ENCODE measurements at regions not wholly inside any gene's neighbourhood (a gene's known extent, or its start where the extent isn't known, plus 50 kb on each side); places are given as distances from the start of the nearest gene placed in this dataset.

DNA sequence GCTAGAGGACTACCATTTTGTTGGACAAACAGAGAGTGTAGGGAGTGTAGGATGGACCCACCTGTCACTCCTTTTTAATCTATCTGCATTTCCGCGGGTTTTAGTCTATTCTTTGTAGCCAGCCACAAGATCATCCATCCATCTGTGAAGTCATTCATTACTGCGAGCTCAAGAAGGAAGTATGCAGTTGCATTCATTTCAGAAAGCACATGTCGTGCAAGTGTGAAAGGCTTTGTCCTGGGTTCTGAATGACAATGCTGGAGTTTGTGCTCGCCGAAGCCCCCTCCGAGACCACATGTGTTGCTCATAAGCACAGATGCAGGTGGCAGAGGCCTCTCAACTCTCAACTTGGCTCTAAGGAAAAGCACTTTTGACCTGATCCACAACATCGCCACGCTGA lies 70.3 kb upstream of the BASP1 start:
- no peak for TF ChIP-seq GATA1 (IDR thresholded peaks at IDR 0.05; ENCODE audit: low read depth, low read length)
- TF ChIP-seq POLR2A (IDR thresholded peaks at IDR 0.05; ENCODE audit: low read length): no peak
- DNase-seq: no peak

DNA sequence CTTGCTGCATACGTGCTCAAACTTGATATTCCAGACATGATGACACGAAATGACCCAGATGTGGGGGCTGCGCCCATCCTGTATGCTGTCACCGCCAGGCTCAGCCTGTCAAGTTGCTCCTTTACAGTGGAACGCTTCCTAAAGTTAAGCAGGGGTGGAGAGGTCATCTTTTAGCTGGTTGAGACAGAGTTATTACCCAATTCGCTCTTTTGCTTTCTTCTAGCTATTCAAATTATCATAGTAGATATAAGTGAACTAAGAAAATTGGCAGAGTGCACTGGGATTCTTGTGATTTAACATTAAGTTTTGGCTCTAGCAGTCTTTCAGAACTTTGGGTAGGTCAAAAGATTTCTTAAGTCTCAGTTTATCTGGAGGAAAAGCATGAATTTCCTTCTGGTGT lies 69.8 kb upstream of the BASP1 start:
- no peak for TF ChIP-seq GATA1 (IDR thresholded peaks at IDR 0.05; ENCODE audit: low read depth, low read length)
- no peak for DNase-seq

DNA sequence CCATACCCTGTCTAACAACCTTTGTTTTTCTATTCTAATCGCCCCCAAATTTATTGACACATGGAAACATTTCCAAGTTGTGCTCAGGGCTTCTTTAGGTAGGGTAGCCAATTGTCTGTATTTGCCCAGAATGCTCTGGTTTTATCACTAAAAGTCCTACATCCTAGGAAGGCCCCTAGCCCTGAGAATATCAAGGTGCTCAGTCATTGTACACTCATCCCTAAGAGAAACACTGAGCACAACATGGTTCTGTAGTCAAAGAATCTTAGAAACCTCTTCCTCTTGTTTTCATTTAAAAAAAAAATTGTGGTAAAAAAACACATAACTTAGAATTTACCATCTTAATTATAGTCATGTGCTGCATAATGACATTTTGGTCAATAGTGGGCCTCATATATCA lies 69.0 kb upstream of the BASP1 start:
- DNase-seq: no peak
- TF ChIP-seq POLR2A (IDR thresholded peaks at IDR 0.05; ENCODE audit: low read length) (no peak), GATA1 (IDR thresholded peaks at IDR 0.05; ENCODE audit: low read depth, low read length) (no peak)

DNA sequence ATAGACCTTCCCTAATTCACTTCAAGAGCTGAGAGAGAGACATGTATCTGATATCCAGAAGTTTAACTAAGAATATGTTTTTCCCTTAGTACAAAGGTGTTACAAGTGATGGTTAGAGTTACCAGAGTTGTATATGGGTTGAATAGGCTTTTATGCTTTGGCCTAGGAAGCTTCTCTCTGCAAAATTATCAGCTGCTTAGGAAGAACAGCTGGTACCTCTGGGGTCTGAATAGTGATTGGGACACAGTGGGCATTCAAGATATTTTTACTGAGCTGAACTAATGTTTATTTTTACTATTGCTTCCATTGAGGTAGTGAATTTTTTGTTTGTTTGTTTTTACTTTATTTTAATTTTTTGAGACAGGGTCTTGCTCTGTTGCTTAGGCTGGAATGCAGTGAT lies 67.6 kb upstream of the BASP1 start:
- no peak for DNase-seq
- no peak for TF ChIP-seq POLR2A (IDR thresholded peaks at IDR 0.05; ENCODE audit: low read length)
- TF ChIP-seq GATA1 (IDR thresholded peaks at IDR 0.05; ENCODE audit: low read depth, low read length): no peak

DNA sequence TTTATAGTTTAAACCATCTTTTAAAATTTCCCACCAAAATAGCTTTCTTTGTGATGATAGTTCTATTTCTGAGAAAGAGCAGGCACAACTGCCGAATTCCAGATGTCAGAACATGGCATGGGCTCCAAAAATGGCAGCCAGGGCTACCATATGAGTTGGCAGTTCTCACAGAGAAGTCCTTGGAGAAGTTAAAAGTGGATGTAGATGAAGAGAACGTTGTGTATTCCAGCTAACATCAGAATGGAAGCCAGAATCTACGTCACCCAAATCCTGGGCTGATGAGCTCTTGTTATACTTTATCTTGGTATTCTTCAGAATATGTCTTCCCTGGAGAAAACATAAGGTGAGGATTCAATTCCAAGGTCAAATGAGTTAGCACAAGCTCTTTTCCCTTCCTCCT lies 66.9 kb upstream of the BASP1 start:
- no peak for DNase-seq

DNA sequence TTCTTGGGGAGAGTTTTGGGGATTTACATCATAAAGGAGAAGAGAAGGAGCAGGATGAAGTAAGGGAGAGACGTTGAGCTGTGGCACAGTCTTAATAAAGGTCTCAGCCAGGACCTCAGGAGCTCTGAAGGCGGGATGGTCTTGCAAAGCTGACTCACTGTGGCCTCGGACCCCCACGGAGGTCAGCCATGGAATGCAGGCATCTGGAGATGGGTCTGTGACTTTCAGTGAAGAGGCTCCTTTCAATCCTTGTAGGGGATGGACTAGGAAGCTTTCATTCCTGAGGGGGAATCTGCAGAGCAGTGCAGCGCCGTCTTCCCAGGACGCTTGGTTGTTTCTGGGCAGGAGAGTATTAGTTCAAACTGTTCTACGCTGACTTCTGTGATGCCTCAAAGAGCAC lies 65.7 kb upstream of the BASP1 start:
- no peak for DNase-seq
- TF ChIP-seq POLR2A (IDR thresholded peaks at IDR 0.05; ENCODE audit: low read length): no peak
- TF ChIP-seq GATA1 (IDR thresholded peaks at IDR 0.05; ENCODE audit: low read depth, low read length): no peak

More for the DNA sequence above, 66.9 kb upstream of the BASP1 start:
- TF ChIP-seq GATA1 (IDR thresholded peaks at IDR 0.05; ENCODE audit: low read depth, low read length) (no peak), POLR2A (IDR thresholded peaks at IDR 0.05; ENCODE audit: low read length) (no peak)

DNA sequence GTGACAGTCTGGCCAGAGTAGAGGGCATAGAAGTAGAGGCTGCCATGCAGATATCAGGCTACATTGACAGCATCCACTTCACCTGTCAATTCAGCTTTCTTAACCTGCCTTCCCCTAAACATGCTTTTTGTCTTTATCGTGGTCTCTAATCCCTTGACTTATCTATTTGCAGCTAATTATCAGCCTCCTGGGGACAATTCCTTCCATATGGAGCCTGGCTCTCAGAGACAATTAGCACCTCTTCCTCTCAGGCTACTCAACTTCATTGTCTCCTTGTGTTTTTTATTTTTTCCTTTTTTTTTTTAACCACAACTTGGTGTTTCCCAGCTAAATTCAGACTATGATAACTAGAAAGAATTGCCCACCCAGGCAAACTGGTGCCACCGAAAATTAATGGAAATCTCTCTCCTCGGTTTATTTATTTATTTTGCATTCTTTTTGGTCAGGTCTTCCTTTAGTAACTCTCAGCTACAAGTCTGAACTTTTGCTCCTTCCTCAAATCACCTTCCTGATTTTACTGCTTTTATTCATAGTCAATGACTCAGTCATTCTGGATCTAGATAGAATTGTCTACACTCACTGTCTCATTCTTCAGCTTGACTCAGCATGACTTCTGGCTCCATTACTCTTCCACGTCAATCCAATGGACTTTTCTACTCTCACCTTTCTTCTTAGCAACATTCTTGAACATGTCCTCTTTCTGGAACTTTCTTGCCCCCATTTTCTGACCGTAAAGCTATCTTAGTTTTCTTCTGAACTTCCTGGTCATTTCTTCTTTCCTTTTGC lies 63.0 kb upstream of the BASP1 start:
- TF ChIP-seq GATA1 (IDR thresholded peaks at IDR 0.05; ENCODE audit: low read depth, low read length) (no peak), POLR2A (IDR thresholded peaks at IDR 0.05; ENCODE audit: low read length) (no peak)
- DNase-seq: no peak

DNA sequence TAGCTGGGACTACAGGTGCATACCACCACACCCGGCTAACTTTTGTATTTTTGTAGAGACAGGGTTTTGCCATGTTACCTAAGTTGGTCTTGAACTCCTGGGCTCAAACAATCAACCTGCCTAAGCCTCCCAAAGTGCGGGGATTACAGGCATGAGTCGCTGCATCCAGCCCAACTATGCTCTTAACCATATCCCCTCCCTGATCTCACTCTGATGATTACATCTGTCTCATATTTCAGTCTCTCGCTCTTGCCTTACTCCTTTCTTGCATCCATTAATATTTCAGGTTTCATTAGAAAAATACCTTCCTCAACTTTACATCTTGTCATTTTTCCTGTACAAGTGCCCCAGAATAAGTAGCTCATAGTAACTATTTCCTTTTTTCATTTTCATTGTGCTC lies 61.0 kb upstream of the BASP1 start:
- no peak for DNase-seq
- TF ChIP-seq POLR2A (IDR thresholded peaks at IDR 0.05; ENCODE audit: low read length) (no peak), GATA1 (IDR thresholded peaks at IDR 0.05; ENCODE audit: low read depth, low read length) (no peak)

DNA sequence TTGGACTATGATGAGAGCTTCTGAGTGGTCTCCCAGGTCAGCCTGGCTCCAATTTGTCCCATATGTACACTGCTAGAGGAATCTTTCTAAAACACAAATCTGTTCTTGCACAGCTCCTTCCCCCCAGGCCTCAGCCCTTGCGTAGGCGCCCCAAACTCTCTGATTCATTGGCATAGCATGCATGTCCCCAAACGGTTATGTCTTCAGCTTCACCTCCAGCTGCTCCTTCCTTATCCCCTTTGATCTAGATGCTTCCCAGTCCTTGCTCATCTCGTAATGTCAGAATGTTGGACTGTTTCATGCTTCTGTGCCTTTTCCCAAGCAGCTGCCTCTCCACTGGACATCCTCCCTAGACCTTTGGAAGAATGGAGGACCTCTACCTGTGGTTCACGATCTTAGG lies 60.1 kb upstream of the BASP1 start:
- no peak for DNase-seq
- TF ChIP-seq GATA1 (IDR thresholded peaks at IDR 0.05; ENCODE audit: low read depth, low read length) (no peak), POLR2A (IDR thresholded peaks at IDR 0.05; ENCODE audit: low read length) (no peak)

DNA sequence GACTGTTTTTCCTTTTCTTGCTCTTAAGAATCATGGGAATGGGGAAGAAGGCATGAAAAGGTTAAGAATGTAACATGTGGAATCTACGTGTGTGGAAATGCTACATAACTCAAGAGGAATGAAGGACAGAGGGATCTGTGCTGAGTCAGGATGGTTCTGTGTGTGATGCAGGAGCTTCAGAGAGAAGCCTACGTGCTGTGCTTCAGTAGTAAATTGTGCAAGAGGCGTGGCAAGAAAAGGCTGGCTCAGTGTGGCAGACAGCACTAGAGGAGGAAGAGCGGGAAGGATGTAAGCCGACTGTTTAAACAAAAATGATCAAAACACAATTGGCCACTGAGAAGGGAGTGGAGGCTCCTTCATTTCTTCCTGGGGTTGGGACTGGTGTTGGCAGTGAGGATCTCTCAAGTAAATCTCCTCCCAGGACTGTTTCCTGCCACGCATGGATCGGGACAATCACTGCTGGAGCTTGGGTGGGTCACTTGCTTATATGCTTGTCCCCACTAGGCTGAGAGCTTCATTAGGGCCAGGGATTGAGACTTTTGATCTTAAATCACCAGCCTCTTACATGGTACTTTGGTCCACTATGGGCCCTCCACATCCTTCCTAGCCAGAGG lies 59.4 kb upstream of the BASP1 start:
- DNase-seq: no peak
- TF ChIP-seq POLR2A (IDR thresholded peaks at IDR 0.05; ENCODE audit: low read length) (no peak), GATA1 (IDR thresholded peaks at IDR 0.05; ENCODE audit: low read depth, low read length) (no peak)

DNA sequence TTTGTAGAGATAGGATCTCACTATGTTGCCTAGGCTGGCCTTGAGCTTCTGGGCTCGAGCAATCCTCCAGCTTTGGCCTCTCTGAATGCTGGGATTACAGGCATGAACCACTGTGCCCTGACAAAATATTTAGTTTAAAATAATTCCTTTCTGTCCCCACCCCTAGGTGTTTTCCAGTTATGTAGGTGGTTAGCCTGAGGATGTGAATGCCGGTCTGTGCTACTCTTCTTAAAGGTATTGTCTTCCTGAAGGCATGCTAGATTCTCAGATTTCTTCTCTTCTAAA lies 56.7 kb upstream of the BASP1 start:
- DNase-seq: no peak
- TF ChIP-seq POLR2A (IDR thresholded peaks at IDR 0.05; ENCODE audit: low read length) (no peak), GATA1 (IDR thresholded peaks at IDR 0.05; ENCODE audit: low read depth, low read length) (no peak)

DNA sequence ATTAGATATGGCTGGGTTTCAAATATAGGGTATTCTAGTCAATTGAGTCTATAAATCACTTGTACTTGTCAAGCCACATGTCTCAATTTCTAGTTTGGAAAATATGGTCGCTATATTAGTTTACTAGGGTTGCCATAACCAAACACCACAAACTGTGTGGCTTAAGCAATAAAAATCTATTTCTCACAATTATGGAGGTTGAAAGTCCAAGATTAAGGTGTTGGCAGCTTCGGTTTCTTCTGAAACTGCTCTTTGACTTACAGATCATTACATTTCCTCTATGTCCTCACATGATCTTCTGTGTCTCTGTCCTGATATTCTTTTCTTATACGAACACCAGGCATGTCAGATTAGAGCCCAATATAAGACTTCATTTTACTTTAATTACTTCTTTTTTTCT lies 55.8 kb upstream of the BASP1 start:
- no peak for DNase-seq
- TF ChIP-seq POLR2A (IDR thresholded peaks at IDR 0.05; ENCODE audit: low read length): no peak
- TF ChIP-seq GATA1 (IDR thresholded peaks at IDR 0.05; ENCODE audit: low read depth, low read length): no peak

DNA sequence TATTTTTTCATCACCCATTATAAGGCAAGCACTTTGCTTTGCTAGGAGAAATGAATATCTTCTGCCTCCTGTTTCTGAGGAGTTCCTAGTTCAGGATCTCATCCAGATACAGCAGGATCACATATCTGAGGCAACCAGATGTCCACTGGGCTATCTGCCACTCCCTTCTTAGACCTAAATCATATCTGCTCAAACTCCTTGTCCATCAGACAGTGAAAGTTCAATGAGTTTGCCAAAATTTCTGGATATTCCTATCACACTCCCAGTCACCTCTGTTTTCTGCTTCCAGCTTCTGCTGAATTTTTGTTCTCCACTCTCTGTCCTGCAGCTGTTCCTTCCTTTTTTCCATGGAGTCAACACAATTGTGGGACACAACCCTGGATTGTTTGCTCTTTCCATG lies 54.2 kb upstream of the BASP1 start:
- TF ChIP-seq GATA1 (IDR thresholded peaks at IDR 0.05; ENCODE audit: low read depth, low read length): no peak
- no peak for TF ChIP-seq POLR2A (IDR thresholded peaks at IDR 0.05; ENCODE audit: low read length)
- peak; percentile 35 to 84 for DNase-seq

DNA sequence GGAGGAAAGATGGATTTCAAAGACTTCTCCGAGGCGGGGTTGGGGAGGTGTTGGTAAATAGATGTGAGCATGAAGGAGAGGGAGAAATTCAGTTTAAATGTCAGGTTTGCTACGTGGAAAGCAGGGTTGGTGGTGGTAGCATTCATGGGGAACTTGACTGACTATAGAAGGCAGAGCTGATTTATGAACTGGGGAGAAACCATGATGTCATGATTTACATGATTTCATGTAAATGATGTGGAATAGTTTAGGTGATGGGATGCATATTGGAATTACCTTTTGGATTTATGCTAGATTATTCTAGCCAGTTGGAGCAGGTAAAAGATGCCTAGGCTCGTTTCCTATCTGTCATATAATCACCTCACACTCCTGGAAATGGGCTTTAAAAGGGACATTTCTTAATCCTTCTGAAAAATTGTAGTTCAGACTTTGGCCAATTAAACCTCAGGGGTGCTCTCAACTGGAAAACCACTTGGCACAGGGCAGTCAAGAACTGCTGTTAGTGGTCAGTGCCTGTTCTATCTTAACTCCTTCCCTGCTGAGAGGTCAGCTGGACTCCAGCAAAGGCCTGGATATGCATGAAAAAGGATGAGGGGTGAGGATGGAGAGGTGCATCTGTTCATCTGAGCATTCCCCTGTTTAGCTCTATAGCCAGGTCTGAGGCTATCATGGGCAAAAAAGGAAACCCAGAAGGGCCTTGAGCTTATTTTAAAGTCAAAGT lies 50.1 kb upstream of the BASP1 start:
- TF ChIP-seq POLR2A (IDR thresholded peaks at IDR 0.05; ENCODE audit: low read length) (no peak), GATA1 (IDR thresholded peaks at IDR 0.05; ENCODE audit: low read depth, low read length) (no peak)

More for the DNA sequence above, 50.1 kb upstream of the BASP1 start:
- DNase-seq: no peak

Data from erythroblast (primary cell).